PC-3 (cell line): ENCODE measurements at regions not wholly inside any gene's neighbourhood (a gene's known extent, or its start where the extent isn't known, plus 50 kb on each side); places are given as distances from the start of the nearest gene placed in this dataset.

Experiments
- CTCF ChIP-seq: fragments of 300-600 bp; sonication (generic); conservative IDR thresholded peaks from 2 replicates; pipeline ENCODE4 v1.5.1; 2017; ENCODE audit warnings: antibody characterized with exemption, low read depth, mild to moderate bottlenecking, low read length
- EZH2 ChIP-seq: fragments of 300-600 bp; sonication (generic); IDR thresholded peaks from one replicate; pipeline ENCODE4 v1.6.1; 2017; ENCODE audit warnings: antibody characterized with exemption, mild to moderate bottlenecking, low read length; ENCODE audit not compliant: unreplicated experiment
- EZH2phosphoT487 ChIP-seq: fragments of 300-600 bp; sonication (generic); IDR thresholded peaks from 2 replicates; pipeline ENCODE4 v1.6.1; 2018; ENCODE audit warnings: mild to moderate bottlenecking, antibody characterized with exemption, low read length, borderline replicate concordance

GRCh38 chr5:113875096-113875495 is 361.6 kb downstream of the YTHDC2 start:
- TF ChIP-seq CTCF (no peak), EZH2phosphoT487 (no peak), EZH2 (no peak)
